ENCODE measurements at regions not wholly inside any gene's neighbourhood (a gene's known extent, or its start where the extent isn't known, plus 50 kb on each side); places are given as distances from the start of the nearest gene placed in this dataset.

GRCh38 chr10:130930821-130931220 lies 380.7 kb downstream of the TCERG1L start:
- Histone ChIP-seq H3K27ac (ENCODE audit: insufficient read depth, low read length) (no peak overlapping the region), H2BK15ac (ENCODE audit: low read depth, low read length) (no peak overlapping the region), H2BK20ac (ENCODE audit: low read depth, low read length) (no peak overlapping the region), H3K9me1 (ENCODE audit: insufficient read depth, low read length) (no peaks in the 10 kb centered on the region), H4K91ac (ENCODE audit: insufficient read depth, low read depth, low read length) (no peak overlapping the region), H2AFZ (replicated peaks; ENCODE audit: low read length, poor library complexity) (no peak overlapping the region), H4K20me1 (ENCODE audit: insufficient read depth, low read length) (no peaks in the 10 kb centered on the region), H3K36me3 (ENCODE audit: control insufficient read depth, insufficient read depth, low read length) (no peaks in the 10 kb centered on the region), H2BK5ac (ENCODE audit: low read depth, low read length, poor library complexity, severe bottlenecking) (no peak overlapping the region), H3K23ac (ENCODE audit: low read depth, low read length) (no peak overlapping the region), H4K5ac (ENCODE audit: low read depth, low read length) (no peak overlapping the region), H3K4me1 (ENCODE audit: control insufficient read depth, insufficient read depth, low read length) (no peaks in the 10 kb centered on the region), H3K79me1 (ENCODE audit: low read depth in 1 of 2, low read length in 2 of 2) (no peaks in the 10 kb centered on the region), H2AK9ac (replicated peaks; ENCODE audit: low read depth, low read length, poor library complexity) (no peak overlapping the region), H3K9ac (ENCODE audit: low read depth, low read length) (no peak overlapping the region), H3K4ac (ENCODE audit: low read depth, low read length) (no peak overlapping the region), H2BK120ac (ENCODE audit: low read depth, low read length) (no peak overlapping the region), H3K18ac (ENCODE audit: low read depth, low read length) (no peak overlapping the region), H3K9me3 (ENCODE audit: control insufficient read depth, insufficient read depth, low read length) (peaks cover 55% of the 10 kb centered on the region), H3K14ac (replicated peaks; ENCODE audit: low read depth, low read length) (no peak overlapping the region), H3K56ac (ENCODE audit: extremely low read depth, insufficient read depth, low read length) (no peak overlapping the region), H4K8ac (ENCODE audit: low read depth in 2 of 2, low read length in 2 of 2) (no peak overlapping the region), H2AK5ac (ENCODE audit: low read depth, low read length) (no peak overlapping the region), H3K27me3 (ENCODE audit: control insufficient read depth, insufficient read depth, low read length) (no peaks in the 10 kb centered on the region), H3K4me2 (ENCODE audit: low read depth, low read length) (no peak overlapping the region), H3K4me3 (ENCODE audit: insufficient read depth, low read depth, low read length) (no peak overlapping the region)
- in situ Hi-C loops (cut with MboI; ENCODE audit: low sequenced_read_pairs): no loop called here
- ChIA-PET POLR2A (ENCODE audit: unreplicated experiment) (no interaction called here), CTCF (no interaction called here)
- intact Hi-C loops (cut with micrococcal nuclease): no loop called here
- DNase-seq (no peak), ATAC-seq (ENCODE audit: low read depth) (no peak)
- BruUV-seq (replicated peaks): no TSS peak
- dilution Hi-C loops (cut with HindIII; ENCODE audit: low sequenced_read_pairs, unreplicated experiment): no loop called here
- no CpG with 5 or more reads among the region's 5 CpGs for WGBS, 2 experiments (ENCODE audit: extremely low coverage in 2 of 2, insufficient read length in 1 of 2)
- TF ChIP-seq POLR2A (IDR thresholded peaks at IDR 0.05; ENCODE audit: low read depth, low read length) (no peak), RAD21 (IDR thresholded peaks at IDR 0.05; ENCODE audit: low read length) (no peak), MXI1 (IDR thresholded peaks at IDR 0.05; ENCODE audit: borderline replicate concordance, low read depth, low read length) (no peak), RCOR1 (IDR thresholded peaks at IDR 0.05; ENCODE audit: insufficient replicate concordance, low read length) (no peak), USF2 (IDR thresholded peaks at IDR 0.05; ENCODE audit: low read depth, low read length) (no peak), RFX5 (IDR thresholded peaks at IDR 0.05; ENCODE audit: low read depth, low read length) (no peak)
